ENCODE measurements at regions not wholly inside any gene's neighbourhood (a gene's known extent, or its start where the extent isn't known, plus 50 kb on each side); places are given as distances from the start of the nearest gene placed in this dataset.

DNA sequence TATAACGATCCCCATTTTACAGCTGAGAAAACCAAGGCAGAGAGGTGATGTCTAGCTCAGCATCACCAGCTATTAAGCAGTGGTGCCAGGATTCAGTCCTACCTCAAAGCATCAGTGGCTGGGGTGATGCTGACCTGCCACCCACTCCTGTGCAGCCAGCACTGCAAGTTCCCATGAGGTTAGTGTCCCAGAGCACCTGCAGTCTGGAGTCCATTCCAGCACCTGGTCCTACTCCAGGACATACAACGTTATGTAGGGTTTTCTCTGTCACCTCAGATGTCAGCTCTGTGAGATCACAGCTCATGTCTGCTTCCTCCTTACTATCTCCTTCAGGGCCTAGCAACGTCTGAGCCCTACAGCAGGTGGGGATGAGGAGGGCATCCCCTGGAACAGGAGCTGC lies 328.0 kb upstream of the HS6ST1 start:
- BruUV-seq (replicated peaks), result no TSS peak
- no peak for TF ChIP-seq EZH2 (IDR thresholded peaks at IDR 0.05; ENCODE audit: borderline replicate concordance, low read depth, low read length, poor library complexity, severe bottlenecking)
- TF ChIP-seq, protein P1, sequence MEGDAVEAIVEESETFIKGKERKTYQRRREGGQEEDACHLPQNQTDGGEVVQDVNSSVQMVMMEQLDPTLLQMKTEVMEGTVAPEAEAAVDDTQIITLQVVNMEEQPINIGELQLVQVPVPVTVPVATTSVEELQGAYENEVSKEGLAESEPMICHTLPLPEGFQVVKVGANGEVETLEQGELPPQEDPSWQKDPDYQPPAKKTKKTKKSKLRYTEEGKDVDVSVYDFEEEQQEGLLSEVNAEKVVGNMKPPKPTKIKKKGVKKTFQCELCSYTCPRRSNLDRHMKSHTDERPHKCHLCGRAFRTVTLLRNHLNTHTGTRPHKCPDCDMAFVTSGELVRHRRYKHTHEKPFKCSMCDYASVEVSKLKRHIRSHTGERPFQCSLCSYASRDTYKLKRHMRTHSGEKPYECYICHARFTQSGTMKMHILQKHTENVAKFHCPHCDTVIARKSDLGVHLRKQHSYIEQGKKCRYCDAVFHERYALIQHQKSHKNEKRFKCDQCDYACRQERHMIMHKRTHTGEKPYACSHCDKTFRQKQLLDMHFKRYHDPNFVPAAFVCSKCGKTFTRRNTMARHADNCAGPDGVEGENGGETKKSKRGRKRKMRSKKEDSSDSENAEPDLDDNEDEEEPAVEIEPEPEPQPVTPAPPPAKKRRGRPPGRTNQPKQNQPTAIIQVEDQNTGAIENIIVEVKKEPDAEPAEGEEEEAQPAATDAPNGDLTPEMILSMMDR (conservative IDR thresholded peaks at IDR 0.05; ENCODE audit: low read depth, low read length), result no peak
- intact Hi-C loops (cut with micrococcal nuclease; ENCODE audit: unreplicated experiment), result no loop called here
- no peak overlapping the region for H3K4me3 ChIP-seq (ENCODE audit: low read depth, low read length, poor library complexity, severe bottlenecking)
- H3K27me3 ChIP-seq (replicated peaks; ENCODE audit: insufficient read depth, low read depth, low read length, poor library complexity), result no peaks in the 10 kb centered on the region
- no peaks in the 10 kb centered on the region for H3K36me3 ChIP-seq (ENCODE audit: insufficient read depth, low read length, poor library complexity, severe bottlenecking)
- POLR2A ChIA-PET (ENCODE audit: low non-redundant PET), result no interaction called here
- H3K27ac ChIP-seq (ENCODE audit: low read depth, low read length, poor library complexity, severe bottlenecking), result no peak overlapping the region
- H3K9me3 ChIP-seq (ENCODE audit: low read depth, low read length, poor library complexity, severe bottlenecking), result no peaks in the 10 kb centered on the region
- CTCF ChIA-PET, result no interaction called here
- H3K4me1 ChIP-seq (ENCODE audit: insufficient read depth, low read length, poor library complexity, severe bottlenecking), result no peaks in the 10 kb centered on the region
- DNase-seq (ENCODE audit: low spot score), result no peak

DNA sequence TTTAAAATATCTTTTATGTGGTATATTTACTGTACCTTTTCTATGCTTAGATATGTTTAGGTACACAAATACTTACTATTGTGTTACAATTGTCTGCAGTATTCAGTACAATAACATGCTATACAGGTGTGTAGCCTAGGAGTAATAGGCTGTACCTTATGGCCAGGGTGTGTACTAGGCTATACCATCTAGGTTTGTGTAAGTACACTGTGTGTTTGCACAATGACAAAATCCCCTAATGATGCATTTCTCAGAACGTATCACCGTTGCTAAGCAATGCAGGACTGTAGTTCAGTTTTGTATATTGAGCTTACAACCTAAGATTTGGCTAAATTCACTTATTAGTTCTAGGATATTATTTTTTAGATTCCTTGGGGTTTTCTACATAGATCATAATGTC lies 332.3 kb upstream of the HS6ST1 start:
- no peak for DNase-seq (ENCODE audit: low spot score)
- no peak for TF ChIP-seq EZH2 (IDR thresholded peaks at IDR 0.05; ENCODE audit: borderline replicate concordance, low read depth, low read length, poor library complexity, severe bottlenecking)
- TF ChIP-seq, protein P1 (conservative IDR thresholded peaks at IDR 0.05; ENCODE audit: low read depth, low read length), result no peak
- intact Hi-C loops (cut with micrococcal nuclease; ENCODE audit: unreplicated experiment), result no loop called here
- no TSS peak for BruUV-seq (replicated peaks)
- Histone ChIP-seq H3K9me3 (ENCODE audit: low read depth, low read length, poor library complexity, severe bottlenecking) (no peaks in the 10 kb centered on the region), H3K27ac (ENCODE audit: low read depth, low read length, poor library complexity, severe bottlenecking) (no peak overlapping the region), H3K27me3 (replicated peaks; ENCODE audit: insufficient read depth, low read depth, low read length, poor library complexity) (no peaks in the 10 kb centered on the region), H3K4me3 (ENCODE audit: low read depth, low read length, poor library complexity, severe bottlenecking) (no peak overlapping the region), H3K4me1 (ENCODE audit: insufficient read depth, low read length, poor library complexity, severe bottlenecking) (no peaks in the 10 kb centered on the region), H3K36me3 (ENCODE audit: insufficient read depth, low read length, poor library complexity, severe bottlenecking) (no peaks in the 10 kb centered on the region)
- POLR2A ChIA-PET (ENCODE audit: low non-redundant PET), result no interaction called here
- CTCF ChIA-PET, result no interaction called here

DNA sequence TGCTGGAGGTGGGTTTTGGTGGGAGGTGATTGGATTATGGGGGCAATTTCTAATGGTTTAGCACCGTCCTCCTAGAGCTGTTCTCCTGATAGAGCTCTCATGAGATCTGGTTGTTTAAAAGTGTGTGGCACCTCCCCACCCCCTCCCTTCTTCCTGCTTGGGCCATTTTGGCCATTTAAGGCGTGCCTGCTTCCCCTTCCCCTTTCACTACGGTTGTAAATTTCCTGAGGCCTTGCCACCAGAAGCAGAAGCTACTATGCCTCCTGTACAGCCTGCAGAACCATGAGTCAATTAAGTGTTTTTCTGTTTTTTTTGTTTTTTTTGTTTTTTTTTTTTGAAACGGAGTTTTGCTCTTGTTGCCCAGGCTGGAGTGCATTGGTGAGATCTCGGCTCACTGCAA lies 335.7 kb upstream of the HS6ST1 start:
- CTCF ChIA-PET, result no interaction called here
- H3K4me3 ChIP-seq (ENCODE audit: low read depth, low read length, poor library complexity, severe bottlenecking), result no peak overlapping the region
- H3K9me3 ChIP-seq (ENCODE audit: low read depth, low read length, poor library complexity, severe bottlenecking), result no peaks in the 10 kb centered on the region
- intact Hi-C loops (cut with micrococcal nuclease; ENCODE audit: unreplicated experiment), result no loop called here
- BruUV-seq (replicated peaks), result no TSS peak
- DNase-seq (ENCODE audit: low spot score), result no peak
- H3K4me1 ChIP-seq (ENCODE audit: insufficient read depth, low read length, poor library complexity, severe bottlenecking), result no peaks in the 10 kb centered on the region
- no peaks in the 10 kb centered on the region for H3K27me3 ChIP-seq (replicated peaks; ENCODE audit: insufficient read depth, low read depth, low read length, poor library complexity)
- H3K36me3 ChIP-seq (ENCODE audit: insufficient read depth, low read length, poor library complexity, severe bottlenecking), result no peaks in the 10 kb centered on the region
- no peak overlapping the region for H3K27ac ChIP-seq (ENCODE audit: low read depth, low read length, poor library complexity, severe bottlenecking)
- POLR2A ChIA-PET (ENCODE audit: low non-redundant PET), result no interaction called here
- TF ChIP-seq, protein P1 (conservative IDR thresholded peaks at IDR 0.05; ENCODE audit: low read depth, low read length), result no peak
- no peak for TF ChIP-seq EZH2 (IDR thresholded peaks at IDR 0.05; ENCODE audit: borderline replicate concordance, low read depth, low read length, poor library complexity, severe bottlenecking)

All from A673 (cell line).